Mucosa of gallbladder (tissue), 1 donor: ENCODE measurements at regions not wholly inside any gene's neighbourhood (a gene's known extent, or its start where the extent isn't known, plus 50 kb on each side); places are given as distances from the start of the nearest gene placed in this dataset.

Source experiments
- DNase-seq: peaks from one replicate; pipeline ENCODE4 v3.0.0-alpha.2; 2020; ENCODE audit warnings: low spot score
- donor health status: DM: no; HTN: no; CAD: no.

- DNase-seq: peak; percentile 92
Observed at GRCh38 chr9:105064248-105065097, 136.5 kb upstream of the ABCA1 start.

GRCh38 chr9:105065098-105066088 is 137.4 kb upstream of the ABCA1 start:
- no peak for DNase-seq

GRCh38 chr9:105066275-105066865 is 138.4 kb upstream of the ABCA1 start:
- DNase-seq: no peak

- no peak for DNase-seq
Observed at GRCh38 chr9:105067895-105068580, 140.1 kb upstream of the ABCA1 start.

GRCh38 chr9:105069285-105069684 is 141.3 kb upstream of the ABCA1 start:
- no peak for DNase-seq

GRCh38 chr9:105069696-105070095 is 141.7 kb upstream of the ABCA1 start:
- no peak for DNase-seq

GRCh38 chr9:105070176-105070575 is 142.2 kb upstream of the ABCA1 start:
- no peak for DNase-seq

GRCh38 chr9:105072476-105072875 is 144.5 kb upstream of the ABCA1 start:
- DNase-seq: no peak

GRCh38 chr9:105073147-105073546 is 145.2 kb upstream of the ABCA1 start:
- no peak for DNase-seq

- no peak for DNase-seq
Observed at GRCh38 chr9:105074491-105074890, 146.5 kb upstream of the ABCA1 start.

- DNase-seq: no peak
Observed at GRCh38 chr9:105076729-105077128, 148.8 kb upstream of the ABCA1 start.

- no peak for DNase-seq
Observed at GRCh38 chr9:105079457-105079856, 151.5 kb upstream of the ABCA1 start.

- DNase-seq: no peak
Observed at GRCh38 chr9:105082843-105083242, 154.9 kb upstream of the ABCA1 start.

- no peak for DNase-seq
Observed at GRCh38 chr9:105083256-105083655, 155.3 kb upstream of the ABCA1 start.

- no peak for DNase-seq
Observed at GRCh38 chr9:105087910-105088898, 156.2 kb upstream of the SLC44A1 start.

- DNase-seq: no peak
Observed at GRCh38 chr9:105089874-105090273, 154.6 kb upstream of the SLC44A1 start.

GRCh38 chr9:105091004-105091640 is 153.3 kb upstream of the SLC44A1 start:
- DNase-seq: no peak

GRCh38 chr9:105093685-105094084 is 150.8 kb upstream of the SLC44A1 start:
- no peak for DNase-seq

GRCh38 chr9:105098370-105098769 is 146.1 kb upstream of the SLC44A1 start:
- DNase-seq: no peak

GRCh38 chr9:105103776-105104175 is 140.7 kb upstream of the SLC44A1 start:
- no peak for DNase-seq
